PC-3 (cell line): ENCODE measurements at regions not wholly inside any gene's neighbourhood (a gene's known extent, or its start where the extent isn't known, plus 50 kb on each side); places are given as distances from the start of the nearest gene placed in this dataset.

ENCODE experiments used
- ATAC-seq: fragments of 200-7000 bp; cut with Tn5 transposase; 2 replicates; pipeline ENCODE4 v1.9.1; 2020; ENCODE audit warnings: mild to moderate bottlenecking, moderate library complexity
- BruUV-seq: library from RNA; stranded (reverse); fragments of 400-500 nt; replicated peaks from 2 replicates; lab custom pipeline; 2021; lab: Mats Ljungman, UMichigan
- CTCF ChIA-PET: fragments of 300-600 bp; sonication (Branson Sonifier 250); formaldehyde crosslinking; loops from one replicate; lab custom pipeline; 2022; ENCODE audit warnings: antibody characterized with exemption; lab: Charles Lee
- POLR2A ChIA-PET: fragments of 300-600 bp; sonication (Branson Sonifier 250); formaldehyde crosslinking; loops from one replicate; lab custom pipeline; 2022; ENCODE audit warnings: antibody characterized with exemption; ENCODE audit not compliant: unreplicated experiment; lab: Charles Lee
- DNase-seq: peaks from one replicate; pipeline ENCODE4 v3.0.0-alpha.2; 2015
- H2AFZ ChIP-seq: fragments of 300-600 bp; sonication (generic); 2 replicates; pipeline ENCODE4 v1.6.0; 2016; ENCODE audit warnings: antibody characterized with exemption, low read length
- H3F3A ChIP-seq: fragments of 300-600 bp; sonication (generic); one replicate; pipeline ENCODE4 v1.6.0; 2017; ENCODE audit warnings: antibody characterized with exemption, low read length, control low read depth, mild to moderate bottlenecking; ENCODE audit not compliant: unreplicated experiment
- H3K27ac ChIP-seq: fragments of 300-600 bp; sonication (generic); 2 replicates; pipeline ENCODE4 v1.5.1; 2016; ENCODE audit warnings: mild to moderate bottlenecking, low read length
- H3K27me3 ChIP-seq: fragments of 300-600 bp; sonication (generic); 2 replicates; pipeline ENCODE4 v1.6.1; 2016; ENCODE audit warnings: low read length, mixed read lengths
- H3K36me3 ChIP-seq: fragments of 300-600 bp; sonication (generic); 2 replicates; pipeline ENCODE4 v1.6.1; 2016; ENCODE audit warnings: low read depth, mixed run types, low read length, mixed read lengths
- H3K4me1 ChIP-seq: fragments of 300-600 bp; sonication (generic); 2 replicates; pipeline ENCODE4 v1.5.1; 2016; ENCODE audit warnings: low read length; ENCODE audit not compliant: insufficient read depth
- H3K4me2 ChIP-seq: fragments of 300-600 bp; sonication (generic); 2 replicates; pipeline ENCODE4 v1.6.0; 2016; ENCODE audit warnings: low read length
- H3K4me3 ChIP-seq: fragments of 300-600 bp; sonication (generic); 2 replicates; pipeline ENCODE4 v1.5.1; 2016; ENCODE audit warnings: mild to moderate bottlenecking, low read length, mixed read lengths
- H3K79me2 ChIP-seq: fragments of 300-600 bp; sonication (generic); 2 replicates; pipeline ENCODE4 v1.6.1; 2017; ENCODE audit warnings: low read length, mixed read lengths
- H3K9ac ChIP-seq: fragments of 300-600 bp; sonication (generic); 2 replicates; pipeline ENCODE4 v1.6.0; 2016; ENCODE audit warnings: mild to moderate bottlenecking, low read length
- H3K9me2 ChIP-seq: fragments of 300-600 bp; sonication (generic); replicated peaks from 2 replicates; pipeline ENCODE4 v1.6.1; 2016; ENCODE audit warnings: mixed run types, low read length, mixed read lengths
- H3K9me3 ChIP-seq: fragments of 300-600 bp; sonication (generic); 2 replicates; pipeline ENCODE4 v1.6.1; 2016; ENCODE audit warnings: low read length, mixed read lengths
- H4K20me1 ChIP-seq: fragments of 300-600 bp; sonication (generic); 2 replicates; pipeline ENCODE4 v1.6.1; 2016; ENCODE audit warnings: low read length, mixed read lengths
- EZH2 ChIP-seq: fragments of 300-600 bp; sonication (generic); IDR thresholded peaks from one replicate; pipeline ENCODE4 v1.6.1; 2017; ENCODE audit warnings: antibody characterized with exemption, mild to moderate bottlenecking, low read length; ENCODE audit not compliant: unreplicated experiment
- EZH2phosphoT487 ChIP-seq: fragments of 300-600 bp; sonication (generic); IDR thresholded peaks from 2 replicates; pipeline ENCODE4 v1.6.1; 2018; ENCODE audit warnings: mild to moderate bottlenecking, antibody characterized with exemption, low read length, borderline replicate concordance
- intact Hi-C: fragments of 100-400 bp; cut with micrococcal nuclease; formaldehyde crosslinking; loops from 2 replicates; pipeline ENCODE4 v1.9.0; 2023
- TF ChIP-seq, protein P1 (sequence below): fragments of 300-600 bp; sonication (generic); conservative IDR thresholded peaks from 2 replicates; pipeline ENCODE4 v1.5.1; 2017; ENCODE audit warnings: antibody characterized with exemption, low read depth, mild to moderate bottlenecking, low read length

DNA sequence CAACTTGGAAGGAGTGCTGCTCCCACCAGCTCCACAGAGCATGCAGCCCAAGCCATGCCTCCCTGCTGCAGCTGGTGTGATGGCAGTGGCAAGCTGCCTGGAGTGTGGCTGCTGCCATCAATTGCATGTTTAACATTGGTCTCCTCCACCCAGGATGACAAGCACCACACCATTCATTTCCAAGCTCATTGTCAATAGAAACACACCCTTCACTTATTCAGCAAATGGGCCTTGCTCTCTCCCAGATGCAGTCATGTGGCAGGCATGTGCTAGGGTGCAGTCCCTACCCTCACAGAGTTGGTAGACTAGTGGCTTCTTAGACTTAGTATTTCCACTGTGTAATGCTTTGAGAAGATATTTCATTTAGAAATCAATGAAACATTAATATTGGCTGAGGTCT, 70.8 kb upstream of the FGF14 start:
- BruUV-seq, result no TSS peak

DNA sequence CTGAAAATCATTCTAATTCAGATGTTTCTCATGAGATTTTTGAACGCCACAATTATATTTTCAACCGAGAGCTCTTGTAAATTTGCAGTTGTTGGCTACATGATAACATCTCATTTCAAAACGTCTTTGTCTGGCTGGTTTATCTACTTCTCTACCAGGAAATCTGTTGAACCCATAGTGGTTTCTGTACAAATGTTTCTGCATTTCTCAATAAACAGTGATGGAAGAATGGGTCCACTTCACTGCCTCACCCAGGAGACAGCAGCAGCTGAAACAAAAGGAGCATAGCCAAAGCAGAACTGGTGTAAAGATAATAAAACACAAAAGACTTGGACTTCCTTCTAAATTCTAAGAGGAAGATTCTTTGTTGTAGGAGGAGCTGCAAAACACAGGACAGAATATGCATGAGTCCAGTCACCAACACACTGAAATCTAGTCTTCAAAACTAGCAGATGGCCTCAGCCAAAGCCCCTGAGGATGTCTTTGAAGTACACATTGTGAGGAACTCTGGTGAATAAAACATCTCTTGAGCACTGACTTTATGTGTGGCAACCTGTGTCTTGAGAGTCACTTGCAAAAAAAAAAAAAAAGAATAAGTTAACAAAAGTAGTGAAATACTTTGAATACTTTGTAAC, 68.6 kb upstream of the FGF14 start:
- DNase-seq (no peak), ATAC-seq (no peak)
- intact Hi-C loops, result no loop called here
- no peaks in the 10 kb centered on the region for H3K79me2 ChIP-seq
- no TSS peak for BruUV-seq
- peaks cover 8% of the 10 kb centered on the region for H3K27me3 ChIP-seq
- H3K27ac ChIP-seq, result no peak overlapping the region
- H3F3A ChIP-seq, result no peaks in the 10 kb centered on the region
- TF ChIP-seq EZH2, result no peak
- no peak for TF ChIP-seq EZH2phosphoT487
- TF ChIP-seq, protein P1, sequence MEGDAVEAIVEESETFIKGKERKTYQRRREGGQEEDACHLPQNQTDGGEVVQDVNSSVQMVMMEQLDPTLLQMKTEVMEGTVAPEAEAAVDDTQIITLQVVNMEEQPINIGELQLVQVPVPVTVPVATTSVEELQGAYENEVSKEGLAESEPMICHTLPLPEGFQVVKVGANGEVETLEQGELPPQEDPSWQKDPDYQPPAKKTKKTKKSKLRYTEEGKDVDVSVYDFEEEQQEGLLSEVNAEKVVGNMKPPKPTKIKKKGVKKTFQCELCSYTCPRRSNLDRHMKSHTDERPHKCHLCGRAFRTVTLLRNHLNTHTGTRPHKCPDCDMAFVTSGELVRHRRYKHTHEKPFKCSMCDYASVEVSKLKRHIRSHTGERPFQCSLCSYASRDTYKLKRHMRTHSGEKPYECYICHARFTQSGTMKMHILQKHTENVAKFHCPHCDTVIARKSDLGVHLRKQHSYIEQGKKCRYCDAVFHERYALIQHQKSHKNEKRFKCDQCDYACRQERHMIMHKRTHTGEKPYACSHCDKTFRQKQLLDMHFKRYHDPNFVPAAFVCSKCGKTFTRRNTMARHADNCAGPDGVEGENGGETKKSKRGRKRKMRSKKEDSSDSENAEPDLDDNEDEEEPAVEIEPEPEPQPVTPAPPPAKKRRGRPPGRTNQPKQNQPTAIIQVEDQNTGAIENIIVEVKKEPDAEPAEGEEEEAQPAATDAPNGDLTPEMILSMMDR, result no peak
- no peak overlapping the region for H3K4me3 ChIP-seq
- H3K4me1 ChIP-seq, result no peaks in the 10 kb centered on the region
- CTCF ChIA-PET, result no interaction called here
- H3K9me2 ChIP-seq, result no peaks in the 10 kb centered on the region
- H3K9me3 ChIP-seq, result no peaks in the 10 kb centered on the region
- no peaks in the 10 kb centered on the region for H3K36me3 ChIP-seq
- no peak overlapping the region for H3K4me2 ChIP-seq
- H4K20me1 ChIP-seq, result no peaks in the 10 kb centered on the region
- POLR2A ChIA-PET, result no interaction called here
- no peak overlapping the region for H2AFZ ChIP-seq
- H3K9ac ChIP-seq, result no peak overlapping the region

More for the DNA sequence above, 70.8 kb upstream of the FGF14 start:
- no peaks in the 10 kb centered on the region for H3F3A ChIP-seq
- H4K20me1 ChIP-seq, result no peaks in the 10 kb centered on the region
- no peak overlapping the region for H3K9ac ChIP-seq
- CTCF ChIA-PET, result no interaction called here
- H3K4me2 ChIP-seq, result no peak overlapping the region
- no peaks in the 10 kb centered on the region for H3K9me2 ChIP-seq
- DNase-seq, result no peak
- H2AFZ ChIP-seq, result no peak overlapping the region
- POLR2A ChIA-PET, result no interaction called here
- no peaks in the 10 kb centered on the region for H3K36me3 ChIP-seq
- no peak overlapping the region for H3K27ac ChIP-seq
- no peaks in the 10 kb centered on the region; the same call in 1 of the 2 replicates for H3K27me3 ChIP-seq
- H3K79me2 ChIP-seq, result no peaks in the 10 kb centered on the region
- no peaks in the 10 kb centered on the region for H3K9me3 ChIP-seq
- intact Hi-C loops, result no loop called here
- ATAC-seq, result no peak
- H3K4me1 ChIP-seq, result no peaks in the 10 kb centered on the region
- TF ChIP-seq, protein P1, result no peak
- no peak for TF ChIP-seq EZH2phosphoT487
- TF ChIP-seq EZH2, result no peak
- no peak overlapping the region for H3K4me3 ChIP-seq

DNA sequence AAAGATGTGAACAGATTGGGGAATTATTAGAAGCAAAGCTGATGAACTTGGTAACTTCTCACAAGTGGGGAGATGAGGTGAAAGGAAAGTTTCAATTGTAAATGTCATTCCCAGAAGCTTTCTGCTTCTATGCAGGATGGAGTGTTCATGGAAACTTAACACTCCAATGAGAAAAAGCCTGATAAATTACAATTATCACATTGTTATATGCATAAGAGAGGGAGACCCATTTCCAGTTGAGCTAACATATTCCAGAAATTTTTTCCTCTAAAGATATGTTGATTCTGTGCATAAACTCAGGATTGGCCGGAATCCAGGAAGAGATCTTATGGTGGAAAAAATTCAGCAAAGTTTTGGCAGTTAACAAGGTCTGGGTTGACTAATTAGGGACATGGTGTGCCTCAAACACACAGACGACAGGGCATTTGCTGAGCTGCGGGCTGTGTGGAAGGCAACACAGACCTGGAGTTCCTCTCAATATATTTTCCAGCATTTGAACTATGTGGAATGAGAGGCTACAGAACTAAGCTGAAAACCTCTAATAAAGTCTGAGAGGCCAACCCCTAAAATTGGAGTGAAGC, 64.9 kb upstream of the FGF14 start:
- Histone ChIP-seq H3K79me2 (no peaks in the 10 kb centered on the region), H3K27me3 (peaks cover 10% of the 10 kb centered on the region), H3K27ac (no peak overlapping the region), H3F3A (no peaks in the 10 kb centered on the region), H3K36me3 (no peaks in the 10 kb centered on the region), H3K4me3 (no peak overlapping the region), H4K20me1 (no peaks in the 10 kb centered on the region), H3K9ac (no peak overlapping the region), H3K4me1 (no peaks in the 10 kb centered on the region), H3K9me3 (no peaks in the 10 kb centered on the region), H3K9me2 (no peaks in the 10 kb centered on the region), H3K4me2 (no peak overlapping the region), H2AFZ (no peak overlapping the region)
- CTCF ChIA-PET, result no interaction called here
- TF ChIP-seq EZH2phosphoT487 (no peak), EZH2 (no peak)
- TF ChIP-seq, protein P1, result no peak
- no peak for DNase-seq
- BruUV-seq, result no TSS peak
- POLR2A ChIA-PET, result no interaction called here
- ATAC-seq, result no peak
- intact Hi-C loops, result no loop called here
